IPS-15b (cell line): ENCODE measurements at regions not wholly inside any gene's neighbourhood (a gene's known extent, or its start where the extent isn't known, plus 50 kb on each side); places are given as distances from the start of the nearest gene placed in this dataset.

Experiments used
- H3K27me3 ChIP-seq: one replicate; pipeline ENCODE4 v1.6.1; 2013; ENCODE audit warnings: low read length; ENCODE audit not compliant: control insufficient read depth, insufficient read depth
- H3K36me3 ChIP-seq: one replicate; pipeline ENCODE4 v1.6.1; 2013; ENCODE audit warnings: low read length; ENCODE audit not compliant: control insufficient read depth, insufficient read depth
- H3K4me1 ChIP-seq: one replicate; pipeline ENCODE4 v1.6.1; 2013; ENCODE audit warnings: mild to moderate bottlenecking, low read length; ENCODE audit not compliant: control insufficient read depth, insufficient read depth
- H3K4me3 ChIP-seq: one replicate; pipeline ENCODE4 v1.5.1; 2013; ENCODE audit warnings: low read depth, low read length
- H3K9ac ChIP-seq: one replicate; pipeline ENCODE4 v1.6.1; 2013; ENCODE audit warnings: low read depth, mild to moderate bottlenecking, low read length
- H3K9me3 ChIP-seq: one replicate; pipeline ENCODE4 v1.6.1; 2013; ENCODE audit warnings: mild to moderate bottlenecking, low read length; ENCODE audit not compliant: control insufficient read depth, insufficient read depth

GRCh38 chr1:168454211-168454815, 89.5 kb downstream of the XCL2 start:
- H3K9ac ChIP-seq: no peak overlapping the region
- H3K4me1 ChIP-seq: no peaks in the 10 kb centered on the region
- no peak overlapping the region for H3K4me3 ChIP-seq
- no peaks in the 10 kb centered on the region for H3K36me3 ChIP-seq
- H3K27me3 ChIP-seq: no peaks in the 10 kb centered on the region
- no peaks in the 10 kb centered on the region for H3K9me3 ChIP-seq

GRCh38 chr1:168453056-168453455, 90.7 kb downstream of the XCL2 start:
- Histone ChIP-seq H3K4me3 (no peak overlapping the region), H3K36me3 (no peaks in the 10 kb centered on the region), H3K4me1 (no peaks in the 10 kb centered on the region), H3K9me3 (no peaks in the 10 kb centered on the region), H3K27me3 (no peaks in the 10 kb centered on the region), H3K9ac (no peak overlapping the region)

GRCh38 chr1:168452329-168452728, 91.5 kb downstream of the XCL2 start:
- Histone ChIP-seq H3K9me3 (no peaks in the 10 kb centered on the region), H3K4me1 (no peaks in the 10 kb centered on the region), H3K4me3 (no peak overlapping the region)

GRCh38 chr1:168447871-168448270, 95.9 kb downstream of the XCL2 start:
- Histone ChIP-seq H3K36me3 (no peaks in the 10 kb centered on the region), H3K4me1 (no peaks in the 10 kb centered on the region), H3K9me3 (no peaks in the 10 kb centered on the region), H3K27me3 (no peaks in the 10 kb centered on the region), H3K9ac (no peak overlapping the region), H3K4me3 (no peak overlapping the region)

More at GRCh38 chr1:168452329-168452728, 91.5 kb downstream of the XCL2 start:
- no peaks in the 10 kb centered on the region for H3K27me3 ChIP-seq
- no peaks in the 10 kb centered on the region for H3K36me3 ChIP-seq
- H3K9ac ChIP-seq: no peak overlapping the region

- H3K4me1 ChIP-seq: no peaks in the 10 kb centered on the region
- H3K36me3 ChIP-seq: no peaks in the 10 kb centered on the region
- H3K4me3 ChIP-seq: no peak overlapping the region
- H3K9me3 ChIP-seq: no peaks in the 10 kb centered on the region
- H3K9ac ChIP-seq: no peak overlapping the region
- no peaks in the 10 kb centered on the region for H3K27me3 ChIP-seq
These were observed 97.7 kb downstream of the XCL2 start for GRCh38 chr1:168446081-168446480.

- Histone ChIP-seq H3K4me3 (no peak overlapping the region), H3K9ac (no peak overlapping the region), H3K4me1 (no peaks in the 10 kb centered on the region), H3K9me3 (no peaks in the 10 kb centered on the region), H3K36me3 (no peaks in the 10 kb centered on the region), H3K27me3 (no peaks in the 10 kb centered on the region)
These were observed 99.9 kb downstream of the XCL2 start for GRCh38 chr1:168443899-168444298.

GRCh38 chr1:168443356-168443755, 100.4 kb downstream of the XCL2 start:
- H3K36me3 ChIP-seq: no peaks in the 10 kb centered on the region

GRCh38 chr1:168442931-168443330, 100.9 kb downstream of the XCL2 start:
- Histone ChIP-seq H3K36me3 (no peaks in the 10 kb centered on the region), H3K4me1 (no peaks in the 10 kb centered on the region), H3K4me3 (no peak overlapping the region), H3K9ac (no peak overlapping the region), H3K27me3 (no peaks in the 10 kb centered on the region), H3K9me3 (no peaks in the 10 kb centered on the region)

More at GRCh38 chr1:168443356-168443755, 100.4 kb downstream of the XCL2 start:
- Histone ChIP-seq H3K4me1 (no peaks in the 10 kb centered on the region), H3K4me3 (no peak overlapping the region), H3K9ac (no peak overlapping the region), H3K9me3 (no peaks in the 10 kb centered on the region), H3K27me3 (no peaks in the 10 kb centered on the region)

GRCh38 chr1:168441745-168442144, 102.1 kb downstream of the XCL2 start:
- Histone ChIP-seq H3K9me3 (no peaks in the 10 kb centered on the region), H3K4me3 (no peak overlapping the region), H3K27me3 (no peaks in the 10 kb centered on the region), H3K9ac (no peak overlapping the region), H3K36me3 (no peaks in the 10 kb centered on the region), H3K4me1 (no peaks in the 10 kb centered on the region)

GRCh38 chr1:168439456-168440375, 104.1 kb downstream of the XCL2 start:
- H3K27me3 ChIP-seq: no peaks in the 10 kb centered on the region
- no peak overlapping the region for H3K9ac ChIP-seq
- no peaks in the 10 kb centered on the region for H3K9me3 ChIP-seq
- H3K4me1 ChIP-seq: no peaks in the 10 kb centered on the region
- H3K36me3 ChIP-seq: no peaks in the 10 kb centered on the region
- no peak overlapping the region for H3K4me3 ChIP-seq

- Histone ChIP-seq H3K4me1 (no peaks in the 10 kb centered on the region), H3K27me3 (no peaks in the 10 kb centered on the region), H3K36me3 (no peaks in the 10 kb centered on the region), H3K4me3 (no peak overlapping the region), H3K9ac (no peak overlapping the region), H3K9me3 (no peaks in the 10 kb centered on the region)
These were observed 105.2 kb downstream of the XCL2 start for GRCh38 chr1:168438626-168439025.

- no peak overlapping the region for H3K4me3 ChIP-seq
- no peaks in the 10 kb centered on the region for H3K4me1 ChIP-seq
- H3K9me3 ChIP-seq: no peaks in the 10 kb centered on the region
- no peaks in the 10 kb centered on the region for H3K36me3 ChIP-seq
- no peaks in the 10 kb centered on the region for H3K27me3 ChIP-seq
- H3K9ac ChIP-seq: no peak overlapping the region
These were observed 106.0 kb downstream of the XCL2 start for GRCh38 chr1:168437821-168438220.
